ENCODE measurements at regions not wholly inside any gene's neighbourhood (a gene's known extent, or its start where the extent isn't known, plus 50 kb on each side); places are given as distances from the start of the nearest gene placed in this dataset.

- POLR2A ChIA-PET = no interaction called here
- Histone ChIP-seq H3K27ac (ENCODE audit: extremely low read depth, low read depth, low read length) (no peak overlapping the region), H3K4me1 (ENCODE audit: control insufficient read depth, insufficient read depth, low read length) (no peaks in the 10 kb centered on the region)
These were observed 76.0 kb upstream of the TMC1 start for GRCh38 chr9:72445306-72445995.

More at GRCh38 chr9:72445306-72445995, 76.0 kb upstream of the TMC1 start:
- CTCF ChIA-PET = no interaction called here
- H3K4me3 ChIP-seq (ENCODE audit: low read depth, low read length) = no peak overlapping the region
- no peaks in the 10 kb centered on the region for H3K36me3 ChIP-seq (ENCODE audit: control insufficient read depth in 2 of 2, insufficient read depth in 1 of 2, low read length in 2 of 2)
- no peaks in the 10 kb centered on the region for H3K9me3 ChIP-seq (ENCODE audit: control insufficient read depth, insufficient read depth, low read depth, low read length)
- TF ChIP-seq, protein P1, sequence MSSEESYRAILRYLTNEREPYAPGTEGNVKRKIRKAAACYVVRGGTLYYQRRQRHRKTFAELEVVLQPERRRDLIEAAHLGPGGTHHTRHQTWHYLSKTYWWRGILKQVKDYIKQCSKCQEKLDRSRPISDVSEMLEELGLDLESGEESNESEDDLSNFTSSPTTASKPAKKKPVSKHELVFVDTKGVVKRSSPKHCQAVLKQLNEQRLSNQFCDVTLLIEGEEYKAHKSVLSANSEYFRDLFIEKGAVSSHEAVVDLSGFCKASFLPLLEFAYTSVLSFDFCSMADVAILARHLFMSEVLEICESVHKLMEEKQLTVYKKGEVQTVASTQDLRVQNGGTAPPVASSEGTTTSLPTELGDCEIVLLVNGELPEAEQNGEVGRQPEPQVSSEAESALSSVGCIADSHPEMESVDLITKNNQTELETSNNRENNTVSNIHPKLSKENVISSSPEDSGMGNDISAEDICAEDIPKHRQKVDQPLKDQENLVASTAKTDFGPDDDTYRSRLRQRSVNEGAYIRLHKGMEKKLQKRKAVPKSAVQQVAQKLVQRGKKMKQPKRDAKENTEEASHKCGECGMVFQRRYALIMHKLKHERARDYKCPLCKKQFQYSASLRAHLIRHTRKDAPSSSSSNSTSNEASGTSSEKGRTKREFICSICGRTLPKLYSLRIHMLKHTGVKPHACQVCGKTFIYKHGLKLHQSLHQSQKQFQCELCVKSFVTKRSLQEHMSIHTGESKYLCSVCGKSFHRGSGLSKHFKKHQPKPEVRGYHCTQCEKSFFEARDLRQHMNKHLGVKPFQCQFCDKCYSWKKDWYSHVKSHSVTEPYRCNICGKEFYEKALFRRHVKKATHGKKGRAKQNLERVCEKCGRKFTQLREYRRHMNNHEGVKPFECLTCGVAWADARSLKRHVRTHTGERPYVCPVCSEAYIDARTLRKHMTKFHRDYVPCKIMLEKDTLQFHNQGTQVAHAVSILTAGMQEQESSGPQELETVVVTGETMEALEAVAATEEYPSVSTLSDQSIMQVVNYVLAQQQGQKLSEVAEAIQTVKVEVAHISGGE (tag by site-specific recombination; conservative IDR thresholded peaks at IDR 0.05; ENCODE audit: low read depth) = no peak
- TF ChIP-seq ZNF747 (tag by site-specific recombination; IDR thresholded peaks at IDR 0.05) (no peak), ZBTB1 (tag by site-specific recombination; IDR thresholded peaks at IDR 0.05) (no peak), ZNF555 (tag by site-specific recombination; conservative IDR thresholded peaks at IDR 0.05) (no peak), PRDM4 (tag by site-specific recombination; IDR thresholded peaks at IDR 0.05) (no peak), ZNF624 (tag by site-specific recombination; IDR thresholded peaks at IDR 0.05) (no peak), REPIN1 (tag by site-specific recombination; IDR thresholded peaks at IDR 0.05; ENCODE audit: low read depth) (no peak), ZNF560 (tag by site-specific recombination; IDR thresholded peaks at IDR 0.05; ENCODE audit: borderline replicate concordance) (no peak), ZNF202 (tag by site-specific recombination; IDR thresholded peaks at IDR 0.05; ENCODE audit: borderline replicate concordance) (no peak), ZNF768 (tag by site-specific recombination; IDR thresholded peaks at IDR 0.05) (no peak), GLI4 (tag by site-specific recombination; IDR thresholded peaks at IDR 0.05) (no peak), ZNF580 (tag by site-specific recombination; IDR thresholded peaks at IDR 0.05) (no peak), ZNF174 (tag by site-specific recombination; IDR thresholded peaks at IDR 0.05) (no peak), ZFP69B (tag by site-specific recombination; IDR thresholded peaks at IDR 0.05) (no peak), ZNF223 (tag by site-specific recombination; IDR thresholded peaks at IDR 0.05) (no peak), ZNF677 (tag by site-specific recombination; IDR thresholded peaks at IDR 0.05) (no peak), ZNF16 (tag by site-specific recombination; IDR thresholded peaks at IDR 0.05; ENCODE audit: low read depth) (no peak), PRDM2 (tag by site-specific recombination; IDR thresholded peaks at IDR 0.05; ENCODE audit: borderline replicate concordance) (no peak)
